H1 (cell line): ENCODE measurements at regions not wholly inside any gene's neighbourhood (a gene's known extent, or its start where the extent isn't known, plus 50 kb on each side); places are given as distances from the start of the nearest gene placed in this dataset.

Experiments used
- CTCF ChIA-PET: fragments of 300-600 bp; sonication (Branson Sonifier 250); formaldehyde crosslinking; loops from one replicate; lab custom pipeline; 2021; ENCODE audit not compliant: partially characterized antibody; lab: Charles Lee
- POLR2A ChIA-PET: fragments of 300-600 bp; sonication (Branson Sonifier 250); formaldehyde crosslinking; loops from one replicate; lab custom pipeline; 2021; ENCODE audit warnings: inconsistent platforms; ENCODE audit not compliant: partially characterized antibody; lab: Charles Lee
- DNase-seq, 2 experiments: peaks; one replicate each; pipeline versions ENCODE4 v3.0.0 to v3.0.0-alpha.2; 2010 to 2022; ENCODE audit warnings: low spot score in 2 of 2, low read depth in 1 of 2, mixed read lengths in 1 of 2
- FAIRE-seq: peaks from 2 replicates; lab custom pipeline; 2011; peaks lifted over from hg19 to GRCh38; lab: Jason Lieb, UNC
- H2AFZ ChIP-seq: 2 replicates; pipeline ENCODE4 v1.8.1; 2012; ENCODE audit warnings: low read length, inconsistent platforms
- H2AK5ac ChIP-seq: 2 replicates; pipeline ENCODE4 v1.6.1; 2013; ENCODE audit warnings: low read depth, low read length
- H2BK120ac ChIP-seq: replicated peaks from 2 replicates; pipeline ENCODE3; 2013; ENCODE audit warnings: low read depth, low read length, inconsistent platforms
- H2BK12ac ChIP-seq: 2 replicates; pipeline ENCODE4 v1.6.1; 2013; ENCODE audit warnings: low read depth, low read length
- H2BK15ac ChIP-seq: 2 replicates; pipeline ENCODE4 v1.6.1; 2013; ENCODE audit warnings: low read length
- H2BK20ac ChIP-seq: 2 replicates; pipeline ENCODE4 v1.6.1; 2013; ENCODE audit warnings: low read length
- H2BK5ac ChIP-seq: 2 replicates; pipeline ENCODE4 v1.6.1; 2013; ENCODE audit warnings: low read depth, low read length
- H3K14ac ChIP-seq: 2 replicates; pipeline ENCODE4 v1.6.1; 2013; ENCODE audit warnings: inconsistent platforms; ENCODE audit not compliant: insufficient read length
- H3K18ac ChIP-seq: 2 replicates; pipeline ENCODE4 v1.6.1; 2013; ENCODE audit warnings: low read length; ENCODE audit errors: extremely low read depth
- H3K23ac ChIP-seq: 2 replicates; pipeline ENCODE4 v1.6.1; 2013; ENCODE audit warnings: inconsistent platforms; ENCODE audit not compliant: insufficient read length
- H3K23me2 ChIP-seq: 2 replicates; pipeline ENCODE4 v1.6.1; 2013; ENCODE audit warnings: low read depth, low read length
- H3K27ac ChIP-seq: 2 replicates; pipeline ENCODE4 v1.6.1; 2011; ENCODE audit warnings: low read depth, low read length, inconsistent platforms
- H3K27me3 ChIP-seq, 4 experiments: replicated peaks in 1 of 4; 1 replicate in 1 of 4; 2 replicates in 3 of 4; pipeline versions ENCODE4 v1.6.1 to v1.8.1; 2011 to 2013; ENCODE audit warnings: low read length in 3 of 4, mild to moderate bottlenecking in 3 of 4, inconsistent platforms in 2 of 4, mixed read lengths in 2 of 4, moderate library complexity in 1 of 4; ENCODE audit not compliant: control insufficient read depth in 3 of 4, insufficient read depth in 3 of 4; ENCODE audit errors: extremely low read depth in 1 of 4
- H3K36me3 ChIP-seq, 4 experiments: 2 replicates each; pipeline versions ENCODE4 v1.6.1 to v1.8.1; 2011 to 2013; ENCODE audit warnings: mild to moderate bottlenecking in 4 of 4, low read length in 3 of 4, moderate library complexity in 2 of 4, control low read depth in 1 of 4, inconsistent platforms in 1 of 4; ENCODE audit not compliant: insufficient read depth in 4 of 4, control insufficient read depth in 2 of 4
- H3K4ac ChIP-seq: replicated peaks from 2 replicates; pipeline ENCODE3; 2013; ENCODE audit warnings: low read length, low read depth, mixed read lengths, inconsistent platforms; ENCODE audit not compliant: insufficient read length
- H3K4me1 ChIP-seq, 4 experiments: replicated peaks in 1 of 4; 1 replicate in 1 of 4; 2 replicates in 3 of 4; pipeline versions ENCODE4 v1.6.1 to v1.8.1; 2011 to 2013; ENCODE audit warnings: low read length in 3 of 4, inconsistent platforms in 2 of 4, mixed read lengths in 1 of 4; ENCODE audit not compliant: insufficient read depth in 4 of 4, control insufficient read depth in 3 of 4
- H3K4me2 ChIP-seq, 2 experiments: 2 replicates each; pipeline versions ENCODE4 v1.6.1 to v1.8.1; 2011 to 2013; ENCODE audit warnings: low read depth in 2 of 2, low read length in 2 of 2, control low read depth in 1 of 2, inconsistent platforms in 1 of 2, mild to moderate bottlenecking in 1 of 2; ENCODE audit not compliant: insufficient read depth in 1 of 2
- H3K4me3 ChIP-seq, 4 experiments: fragments of 200-600, 300-600 bp in 1 of 4; sonication (generic), shearing (Covaris generic), sonication (Bioruptor Twin) in 1 of 4; 2 replicates each; pipeline versions ENCODE4 v1.5.1 to v1.8.1; 2011 to 2016; ENCODE audit warnings: low read length in 4 of 4, low read depth in 3 of 4, control low read depth in 2 of 4, inconsistent platforms in 2 of 4, mild to moderate bottlenecking in 2 of 4, mixed read lengths in 1 of 4, moderate library complexity in 1 of 4; ENCODE audit not compliant: insufficient read depth in 2 of 4; ENCODE audit errors: extremely low read depth in 1 of 4
- H3K56ac ChIP-seq: replicated peaks from 2 replicates; pipeline ENCODE3; 2013; ENCODE audit warnings: low read depth, mild to moderate bottlenecking, mixed read lengths, low read length, inconsistent platforms; ENCODE audit not compliant: insufficient read length
- H3K79me1 ChIP-seq: 2 replicates; pipeline ENCODE4 v1.6.1; 2013; ENCODE audit warnings: low read depth, low read length, control low read depth
- H3K79me2 ChIP-seq, 2 experiments: 2 replicates each; pipeline versions ENCODE4 v1.6.1 to v1.8.1; 2012 to 2013; ENCODE audit warnings: low read length in 2 of 2, mild to moderate bottlenecking in 2 of 2, inconsistent platforms in 1 of 2; ENCODE audit not compliant: insufficient read depth in 2 of 2, control insufficient read depth in 1 of 2
- H3K9ac ChIP-seq, 4 experiments: replicated peaks in 1 of 4; 1 replicate in 1 of 4; 2 replicates in 3 of 4; pipeline versions ENCODE4 v1.6.1 to v1.8.1; 2011 to 2013; ENCODE audit warnings: low read depth in 3 of 4, low read length in 3 of 4, control low read depth in 2 of 4, mild to moderate bottlenecking in 2 of 4, moderate library complexity in 2 of 4, inconsistent platforms in 1 of 4; ENCODE audit errors: extremely low read depth in 1 of 4
- H3K9me3 ChIP-seq, 2 experiments: 2 replicates each; pipeline versions ENCODE4 v1.6.1 to v1.8.1; 2012 to 2013; ENCODE audit warnings: mild to moderate bottlenecking in 2 of 2, moderate library complexity in 2 of 2, control low read depth in 1 of 2, inconsistent platforms in 1 of 2, low read depth in 1 of 2, low read length in 1 of 2, mixed read lengths in 1 of 2; ENCODE audit not compliant: insufficient read depth in 2 of 2
- H4K20me1 ChIP-seq, 2 experiments: replicated peaks in 1 of 2; 2 replicates each; pipeline versions ENCODE3 to v1.8.1; 2011 to 2013; ENCODE audit warnings: inconsistent platforms in 2 of 2, low read length in 2 of 2, mild to moderate bottlenecking in 1 of 2; ENCODE audit not compliant: insufficient read depth in 2 of 2, control insufficient read depth in 1 of 2
- H4K5ac ChIP-seq: 2 replicates; pipeline ENCODE4 v1.6.1; 2013; ENCODE audit warnings: low read length, low read depth, mixed read lengths, inconsistent platforms; ENCODE audit not compliant: insufficient read length
- H4K8ac ChIP-seq: 2 replicates; pipeline ENCODE4 v1.8.0; 2013; ENCODE audit warnings: mild to moderate bottlenecking, moderate library complexity, low read length, inconsistent platforms; ENCODE audit not compliant: insufficient read depth; ENCODE audit errors: extremely low read depth
- H4K91ac ChIP-seq: replicated peaks from 2 replicates; pipeline ENCODE3; 2013; ENCODE audit warnings: low read length, mixed read lengths, inconsistent platforms; ENCODE audit not compliant: insufficient read length
- ATF2 ChIP-seq: IDR thresholded peaks from 2 replicates; pipeline ENCODE4 v1.6.1; 2012; ENCODE audit warnings: low read length, inconsistent platforms
- BCL11A ChIP-seq, 2 experiments: IDR thresholded peaks; one replicate each; pipeline ENCODE4 v1.6.1; 2011; ENCODE audit warnings: low read depth in 2 of 2, low read length in 2 of 2, mild to moderate bottlenecking in 2 of 2
- BRCA1 ChIP-seq: IDR thresholded peaks from 2 replicates; pipeline ENCODE4 v1.6.1; 2012; ENCODE audit warnings: low read depth, low read length, improper control_type of control experiment
- CHD1 ChIP-seq: IDR thresholded peaks from 2 replicates; pipeline ENCODE4 v1.6.1; 2012; ENCODE audit warnings: low read depth, low read length, improper control_type of control experiment
- KDM1A ChIP-seq: fragments of 200-600, 300-600 bp; sonication (generic); IDR thresholded peaks from 2 replicates; pipeline ENCODE4 v1.7.1; 2016; ENCODE audit warnings: mild to moderate bottlenecking, low read length, borderline replicate concordance
- MAX ChIP-seq: IDR thresholded peaks from 2 replicates; pipeline ENCODE4 v1.6.1; 2012; ENCODE audit warnings: inconsistent platforms
- NANOG ChIP-seq: IDR thresholded peaks from 2 replicates; pipeline ENCODE4 v1.6.1; 2011; ENCODE audit warnings: low read length, low read depth, mild to moderate bottlenecking, inconsistent platforms; ENCODE audit not compliant: insufficient read depth, poor library complexity, severe bottlenecking
- NRF1 ChIP-seq: IDR thresholded peaks from 2 replicates; pipeline ENCODE4 v1.6.1; 2011; ENCODE audit warnings: mild to moderate bottlenecking, low read depth, low read length, improper control_type of control experiment
- POLR2AphosphoS5 ChIP-seq: IDR thresholded peaks from 2 replicates; pipeline ENCODE4 v1.6.1; 2011; ENCODE audit warnings: low read depth, low read length
- POU5F1 ChIP-seq: IDR thresholded peaks from 2 replicates; pipeline ENCODE4 v1.6.1; 2011; ENCODE audit warnings: low read depth, mild to moderate bottlenecking, low read length, moderate library complexity
- RBBP5 ChIP-seq: IDR thresholded peaks from 2 replicates; pipeline ENCODE4 v1.7.1; 2012; ENCODE audit warnings: low read depth, mild to moderate bottlenecking, inconsistent platforms, low read length, moderate library complexity, borderline replicate concordance
- SIRT6 ChIP-seq: IDR thresholded peaks from one replicate; pipeline ENCODE4 v1.7.1; 2012; ENCODE audit warnings: low read length, inconsistent platforms
- SP1 ChIP-seq: IDR thresholded peaks from 2 replicates; pipeline ENCODE4 v1.6.1; 2011; ENCODE audit warnings: low read depth, low read length
- WGBS, 2 experiments: shearing (Covaris generic) in 1 of 2; methylation state at CpG; one replicate each; pipeline versions ENCODE4 v1.1.6 to v1.1.7; 2013 to 2015; ENCODE audit warnings: low lambda C conversion rate in 2 of 2, mixed read lengths in 2 of 2, inconsistent platforms in 1 of 2, low coverage in 1 of 2, missing lambda C conversion rate in 1 of 2; ENCODE audit not compliant: insufficient replicate concordance in 2 of 2, insufficient coverage in 1 of 2, insufficient read length in 1 of 2; ENCODE audit errors: extremely low coverage in 1 of 2, missing lambda C conversion rate in 1 of 2; 5-methylcytosine and 5-hydroxymethylcytosine counted together

DNA sequence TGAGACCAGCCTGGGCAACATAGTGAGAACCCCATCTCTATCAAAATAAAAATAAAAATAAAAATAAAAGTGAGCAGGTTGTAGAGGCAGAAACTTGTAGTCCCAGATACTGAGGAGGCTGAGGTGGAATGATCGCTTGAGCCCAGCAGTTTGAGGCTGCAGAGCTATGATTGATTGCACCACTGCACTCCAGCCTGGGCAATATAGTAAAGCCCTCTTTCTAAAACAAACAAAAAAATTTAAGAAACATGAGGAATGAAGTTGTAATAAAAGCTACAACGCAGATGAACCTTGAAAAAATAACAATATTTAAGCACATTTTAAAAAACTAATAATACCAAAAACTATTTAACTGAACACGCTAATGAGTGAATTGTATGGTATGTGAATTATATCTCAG lies 919.3 kb downstream of the UQCRFS1 start:
- no peaks in the 10 kb centered on the region; the same call in 1 of the 2 replicates for H3K23me2 ChIP-seq
- peak overlapping the region in 1 of 2 experiments; percentile 69; a peak in 1 of 4 replicates for H3K4me2 ChIP-seq
- H2AK5ac ChIP-seq = no peak overlapping the region
- no peak for FAIRE-seq
- H3K79me1 ChIP-seq = no peaks in the 10 kb centered on the region
- no peak overlapping the region for H4K5ac ChIP-seq
- H3K36me3 ChIP-seq = no peaks in the 10 kb centered on the region
- ChIA-PET CTCF (interaction anchor here (1.1 to 2.0 kb wide), 3 partner anchors 33 to 281 kb away, joined by 3 to 7 read pairs (median 6); no protein-coding TSS in a partner anchor), POLR2A (no interaction called here)
- H2BK120ac ChIP-seq = no peak overlapping the region
- H3K18ac ChIP-seq = peak overlapping the region; percentile 79; the same call in 1 of the 2 replicates
- H3K4me1 ChIP-seq = peaks cover 8 to 34% (median 25%) of the 10 kb centered on the region in 4 experiments
- 87% methylated on average over 3 of the region's 3 CpGs; no CpG with 5 or more reads in 1 of the 2 experiments for WGBS, 2 experiments
- no peak for DNase-seq
- no peak for TF ChIP-seq ATF2
- no peak for TF ChIP-seq NANOG
- TF ChIP-seq BCL11A (IDR thresholded peaks at IDR 0.05; ENCODE audit: low read depth in 2 of 2, low read length in 2 of 2) = no peak
- TF ChIP-seq POU5F1 = no peak
- no peak for TF ChIP-seq BRCA1
- no peak for TF ChIP-seq NRF1
- TF ChIP-seq KDM1A = no peak
- TF ChIP-seq SIRT6 = no peak
- no peak for TF ChIP-seq CHD1
- TF ChIP-seq SP1 = no peak
- TF ChIP-seq MAX = no peak
- no peak for TF ChIP-seq RBBP5
- no peak for TF ChIP-seq POLR2AphosphoS5
- no peaks in the 10 kb centered on the region for H3K27me3 ChIP-seq
- no peak overlapping the region for H3K23ac ChIP-seq
- peak overlapping the region; percentile 91; the same call in 1 of the 2 replicates for H2BK5ac ChIP-seq
- no peak overlapping the region for H2AFZ ChIP-seq
- H3K9ac ChIP-seq = no peak overlapping the region
- H3K56ac ChIP-seq = no peak overlapping the region
- H2BK20ac ChIP-seq = peak overlapping the region; percentile 77; the same call in 1 of the 2 replicates
- H3K27ac ChIP-seq = no peak overlapping the region; the same call in 1 of the 2 replicates
- H4K20me1 ChIP-seq = no peaks in the 10 kb centered on the region
- no peak overlapping the region for H4K91ac ChIP-seq
- no peak overlapping the region for H4K8ac ChIP-seq
- H3K9me3 ChIP-seq = no peaks in the 10 kb centered on the region
- H2BK12ac ChIP-seq = no peak overlapping the region
- no peaks in the 10 kb centered on the region for H3K79me2 ChIP-seq
- no peak overlapping the region for H3K14ac ChIP-seq
- no peak overlapping the region for H3K4ac ChIP-seq
- H2BK15ac ChIP-seq = no peak overlapping the region
- H3K4me3 ChIP-seq = no peak overlapping the region
